WTC11 (cell line): ENCODE measurements at regions not wholly inside any gene's neighbourhood (a gene's known extent, or its start where the extent isn't known, plus 50 kb on each side); places are given as distances from the start of the nearest gene placed in this dataset.

Experiments
- ATAC-seq: fragments of 200-7000 bp; cut with Tn5 transposase; 2 replicates; pipeline ENCODE4 v1.10.0; 2021; ENCODE audit warnings: mild to moderate bottlenecking, moderate library complexity
- CTCF ChIA-PET: fragments of 300-600 bp; sonication (Branson Sonifier 250); formaldehyde crosslinking; loops from one replicate; lab custom pipeline; 2021; ENCODE audit warnings: antibody characterized with exemption; lab: Charles Lee
- POLR2A ChIA-PET: fragments of 350-600 bp; sonication (Branson Sonifier 250); formaldehyde crosslinking; loops from one replicate; lab custom pipeline; 2021; ENCODE audit warnings: antibody characterized with exemption; lab: Charles Lee
- DNase-seq: peaks from one replicate; pipeline ENCODE4 v3.0.0; 2021; ENCODE audit warnings: low spot score
- H3K27ac Mint-ChIP-seq: 2 replicates; pipeline ENCODE4 v1.8.0; 2021; ENCODE audit warnings: mixed read lengths
- H3K27me3 Mint-ChIP-seq: 2 replicates; pipeline ENCODE4 v1.8.0; 2021; ENCODE audit warnings: low read depth, mild to moderate bottlenecking, moderate library complexity, mixed read lengths
- H3K36me3 Mint-ChIP-seq: 2 replicates; pipeline ENCODE4 v1.8.0; 2021; ENCODE audit warnings: mixed read lengths
- H3K4me1 Mint-ChIP-seq: 2 replicates; pipeline ENCODE4 v1.8.0; 2022; ENCODE audit warnings: mixed read lengths
- H3K4me3 Mint-ChIP-seq: 2 replicates; pipeline ENCODE4 v1.8.0; 2021; ENCODE audit warnings: mild to moderate bottlenecking, moderate library complexity, mixed read lengths
- H3K9me3 Mint-ChIP-seq: 2 replicates; pipeline ENCODE4 v1.8.0; 2021; ENCODE audit warnings: mixed read lengths
- CREM ChIP-seq: sonication (generic); formaldehyde crosslinking; IDR thresholded peaks from 2 replicates; pipeline ENCODE4 v1.8.1; 2022; ENCODE audit warnings: mild to moderate bottlenecking, missing genetic modification reagents, moderate library complexity
- ELF4 ChIP-seq: sonication (generic); formaldehyde crosslinking; IDR thresholded peaks from 2 replicates; pipeline ENCODE4 v1.8.1; 2022; ENCODE audit warnings: low read depth, mild to moderate bottlenecking, moderate library complexity, missing genetic modification reagents
- FOXP1 ChIP-seq: sonication (generic); formaldehyde crosslinking; IDR thresholded peaks from 2 replicates; pipeline ENCODE4 v1.8.0; 2022; ENCODE audit warnings: missing genetic modification reagents, mild to moderate bottlenecking, moderate library complexity, borderline replicate concordance
- HMGA2 ChIP-seq: fragments of 250-450 bp; sonication (Bioruptor Pico); IDR thresholded peaks from 2 replicates; pipeline ENCODE4 v1.4.0; 2021; ENCODE audit warnings: mild to moderate bottlenecking, moderate library complexity
- JUN ChIP-seq: sonication (generic); formaldehyde crosslinking; IDR thresholded peaks from 2 replicates; pipeline ENCODE4 v1.8.0; 2023; ENCODE audit warnings: mild to moderate bottlenecking, missing genetic modification reagents
- MYBL2 ChIP-seq: sonication (generic); formaldehyde crosslinking; IDR thresholded peaks from 2 replicates; pipeline ENCODE4 v1.8.1; 2023; ENCODE audit warnings: mild to moderate bottlenecking, moderate library complexity, missing genetic modification reagents
- NFATC4 ChIP-seq: fragments of 250-450 bp; sonication (Bioruptor Pico); IDR thresholded peaks from 2 replicates; pipeline ENCODE4 v1.9.0; 2021; ENCODE audit warnings: mild to moderate bottlenecking
- NR1H2 ChIP-seq: sonication (generic); formaldehyde crosslinking; IDR thresholded peaks from 2 replicates; pipeline ENCODE4 v1.9.0; 2021; ENCODE audit warnings: mild to moderate bottlenecking, moderate library complexity, missing genetic modification reagents
- PRRX2 ChIP-seq: fragments of 250-450 bp; sonication (Bioruptor Pico); IDR thresholded peaks from 2 replicates; pipeline ENCODE4 v1.8.0; 2021; ENCODE audit warnings: mild to moderate bottlenecking
- RELA ChIP-seq: sonication (generic); formaldehyde crosslinking; IDR thresholded peaks from 2 replicates; pipeline ENCODE4 v1.8.1; 2022; ENCODE audit warnings: missing genetic modification reagents, mild to moderate bottlenecking, borderline replicate concordance
- RORB ChIP-seq: fragments of 250-450 bp; sonication (Bioruptor Pico); IDR thresholded peaks from 2 replicates; pipeline ENCODE4 v1.9.0; 2021; ENCODE audit warnings: mild to moderate bottlenecking
- SMAD3 ChIP-seq: sonication (generic); formaldehyde crosslinking; IDR thresholded peaks from 2 replicates; pipeline ENCODE4 v1.8.0; 2022; ENCODE audit warnings: missing genetic modification reagents, mild to moderate bottlenecking, borderline replicate concordance
- SP1 ChIP-seq: sonication (generic); formaldehyde crosslinking; conservative IDR thresholded peaks from 2 replicates; pipeline ENCODE4 v1.8.1; 2022; ENCODE audit warnings: missing genetic modification reagents
- ZBTB21 ChIP-seq: sonication (generic); formaldehyde crosslinking; IDR thresholded peaks from 2 replicates; pipeline ENCODE4 v1.8.1; 2023; ENCODE audit warnings: mild to moderate bottlenecking, missing genetic modification reagents, borderline replicate concordance
- ZNF396 ChIP-seq: fragments of 250-450 bp; sonication (Bioruptor Pico); IDR thresholded peaks from 2 replicates; pipeline ENCODE4 v1.8.0; 2021; ENCODE audit warnings: mild to moderate bottlenecking, moderate library complexity, borderline replicate concordance
- TF ChIP-seq, protein P1 (sequence below): sonication (generic); formaldehyde crosslinking; IDR thresholded peaks from 2 replicates; pipeline ENCODE4 v1.8.1; 2022; ENCODE audit warnings: missing genetic modification reagents, borderline replicate concordance
- TF ChIP-seq, protein P2 (sequence below): sonication (generic); formaldehyde crosslinking; IDR thresholded peaks from 2 replicates; pipeline ENCODE4 v1.8.0; 2022; ENCODE audit warnings: mild to moderate bottlenecking, missing genetic modification reagents
- TF ChIP-seq, protein P3 (sequence below): sonication (generic); formaldehyde crosslinking; IDR thresholded peaks from 2 replicates; pipeline ENCODE4 v1.8.1; 2022; ENCODE audit warnings: low read depth, missing genetic modification reagents, borderline replicate concordance
- TF ChIP-seq, protein P4 (sequence below): sonication (generic); formaldehyde crosslinking; conservative IDR thresholded peaks from 2 replicates; pipeline ENCODE4 v1.8.1; 2023; ENCODE audit warnings: mild to moderate bottlenecking, low read depth, missing genetic modification reagents, moderate library complexity
- TF ChIP-seq, protein P5 (sequence below): sonication (generic); formaldehyde crosslinking; IDR thresholded peaks from 2 replicates; pipeline ENCODE4 v1.8.1; 2023; ENCODE audit warnings: mild to moderate bottlenecking, missing genetic modification reagents

DNA sequence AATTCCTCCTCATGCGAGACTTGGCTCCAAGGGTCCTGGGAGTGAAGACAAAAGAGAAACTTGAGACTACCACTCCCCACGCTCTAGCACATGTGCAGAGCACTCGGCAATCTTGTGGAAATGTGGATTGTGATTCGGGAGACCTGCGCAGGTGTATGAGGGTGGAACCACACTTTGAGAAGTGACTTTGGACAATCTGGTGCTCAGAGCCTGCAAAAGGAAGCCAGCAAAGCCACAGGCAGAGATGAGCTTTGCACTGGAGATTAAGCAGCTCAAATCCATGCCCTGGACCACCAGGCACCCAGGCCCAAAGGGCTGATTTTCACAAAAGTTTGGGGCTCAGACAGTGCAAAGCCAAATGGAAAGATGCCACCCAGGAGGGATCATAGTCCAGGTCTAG, 162.5 kb upstream of the TSHZ3 start (continued):
- no peak for TF ChIP-seq NFATC4 (CRISPR knock-in tag)
- no peak for TF ChIP-seq MYBL2
- TF ChIP-seq, protein P1, sequence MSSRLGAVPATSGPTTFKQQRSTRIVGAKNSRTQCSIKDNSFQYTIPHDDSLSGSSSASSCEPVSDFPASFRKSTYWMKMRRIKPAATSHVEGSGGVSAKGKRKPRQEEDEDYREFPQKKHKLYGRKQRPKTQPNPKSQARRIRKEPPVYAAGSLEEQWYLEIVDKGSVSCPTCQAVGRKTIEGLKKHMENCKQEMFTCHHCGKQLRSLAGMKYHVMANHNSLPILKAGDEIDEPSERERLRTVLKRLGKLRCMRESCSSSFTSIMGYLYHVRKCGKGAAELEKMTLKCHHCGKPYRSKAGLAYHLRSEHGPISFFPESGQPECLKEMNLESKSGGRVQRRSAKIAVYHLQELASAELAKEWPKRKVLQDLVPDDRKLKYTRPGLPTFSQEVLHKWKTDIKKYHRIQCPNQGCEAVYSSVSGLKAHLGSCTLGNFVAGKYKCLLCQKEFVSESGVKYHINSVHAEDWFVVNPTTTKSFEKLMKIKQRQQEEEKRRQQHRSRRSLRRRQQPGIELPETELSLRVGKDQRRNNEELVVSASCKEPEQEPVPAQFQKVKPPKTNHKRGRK (CRISPR knock-in tag): no peak
- TF ChIP-seq JUN (CRISPR knock-in tag): no peak
- no peak for TF ChIP-seq CREM

DNA sequence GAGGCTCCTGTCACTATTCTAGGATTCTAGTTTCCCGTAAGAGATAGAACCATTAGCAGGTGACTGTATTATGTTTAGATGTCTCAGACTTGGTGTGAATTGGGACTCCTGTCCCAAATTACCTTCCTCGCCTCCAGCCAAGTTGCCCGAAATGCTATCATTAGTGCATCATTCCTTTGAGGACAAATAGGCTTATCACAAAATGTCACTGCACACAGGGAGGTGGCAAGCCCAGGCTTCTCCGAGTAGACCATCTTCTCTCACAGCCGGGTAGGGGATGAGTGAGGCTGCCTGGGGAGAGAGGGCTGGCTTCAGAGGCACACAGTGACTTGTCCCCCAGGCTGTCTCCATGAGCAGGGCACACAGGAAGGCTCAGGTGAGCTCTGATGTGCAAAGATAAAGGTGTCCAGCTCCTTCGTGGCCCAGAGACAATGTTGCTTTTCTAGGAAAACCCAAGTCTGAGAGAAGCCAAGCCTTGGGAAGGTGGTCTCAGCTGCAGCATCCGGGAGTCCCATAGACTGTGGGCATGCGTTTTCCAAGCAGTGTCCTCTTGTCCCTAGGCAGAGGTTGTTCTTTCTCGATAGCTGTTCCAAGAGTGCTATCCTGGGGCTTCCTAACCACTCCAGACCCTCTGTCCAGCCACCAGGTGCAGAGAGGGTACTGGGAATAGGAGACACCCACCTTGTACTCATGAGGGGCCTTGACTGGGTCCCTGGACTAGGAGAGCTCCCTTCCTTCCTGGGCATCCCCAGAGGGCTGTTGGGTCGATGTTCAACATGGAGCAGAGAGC, 163.1 kb upstream of the TSHZ3 start:
- ATAC-seq (no peak), DNase-seq (no peak)
- ChIA-PET CTCF (interaction anchor here (0.9 kb wide), 1 partner anchor 101 kb away, joined by 3 read pairs; no protein-coding TSS in a partner anchor), POLR2A (no interaction called here)
- no peaks in the 10 kb centered on the region for H3K36me3 Mint-ChIP-seq
- TF ChIP-seq SP1 (CRISPR knock-in tag) (no peak), ELF4 (CRISPR knock-in tag) (no peak), SMAD3 (CRISPR knock-in tag) (no peak), NFATC4 (CRISPR knock-in tag) (no peak), RELA (CRISPR knock-in tag) (no peak), FOXP1 (no peak)
- TF ChIP-seq, protein P2, sequence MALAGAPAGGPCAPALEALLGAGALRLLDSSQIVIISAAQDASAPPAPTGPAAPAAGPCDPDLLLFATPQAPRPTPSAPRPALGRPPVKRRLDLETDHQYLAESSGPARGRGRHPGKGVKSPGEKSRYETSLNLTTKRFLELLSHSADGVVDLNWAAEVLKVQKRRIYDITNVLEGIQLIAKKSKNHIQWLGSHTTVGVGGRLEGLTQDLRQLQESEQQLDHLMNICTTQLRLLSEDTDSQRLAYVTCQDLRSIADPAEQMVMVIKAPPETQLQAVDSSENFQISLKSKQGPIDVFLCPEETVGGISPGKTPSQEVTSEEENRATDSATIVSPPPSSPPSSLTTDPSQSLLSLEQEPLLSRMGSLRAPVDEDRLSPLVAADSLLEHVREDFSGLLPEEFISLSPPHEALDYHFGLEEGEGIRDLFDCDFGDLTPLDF: no peak
- H3K4me3 Mint-ChIP-seq: no peak overlapping the region
- no peaks in the 10 kb centered on the region for H3K27me3 Mint-ChIP-seq
- peaks cover 32% of the 10 kb centered on the region for H3K4me1 Mint-ChIP-seq
- no peak overlapping the region for H3K27ac Mint-ChIP-seq
- H3K9me3 Mint-ChIP-seq: peaks cover 3% of the 10 kb centered on the region

DNA sequence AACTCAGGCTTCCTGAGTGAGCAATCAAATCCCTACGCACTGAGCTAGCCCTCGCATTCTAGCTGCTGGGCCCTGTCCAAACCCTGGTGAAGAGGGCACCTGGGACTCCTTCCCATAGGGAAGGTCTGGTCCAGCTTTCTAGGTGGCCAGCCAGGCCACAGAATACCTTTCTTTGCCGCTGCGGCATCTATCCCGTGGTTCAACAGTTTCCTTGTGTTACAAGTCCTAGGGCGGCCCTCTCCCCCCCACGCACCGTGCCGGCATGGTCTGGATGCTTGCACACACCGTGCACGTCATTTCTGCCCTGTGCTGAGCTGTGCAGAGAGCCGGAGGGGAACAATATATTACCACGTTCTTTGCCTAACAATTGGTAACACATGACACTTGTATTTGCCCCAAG, 164.6 kb upstream of the TSHZ3 start:
- Mint-ChIP-seq H3K36me3 (no peaks in the 10 kb centered on the region), H3K4me3 (no peak overlapping the region), H3K4me1 (peaks cover 23% of the 10 kb centered on the region), H3K9me3 (peaks cover 3% of the 10 kb centered on the region), H3K27ac (no peak overlapping the region), H3K27me3 (no peaks in the 10 kb centered on the region; the same call in 1 of the 2 replicates)
- TF ChIP-seq NR1H2 (CRISPR knock-in tag): no peak
- POLR2A ChIA-PET: no interaction called here
- no peak for DNase-seq
- ATAC-seq: no peak
- CTCF ChIA-PET: no interaction called here

DNA sequence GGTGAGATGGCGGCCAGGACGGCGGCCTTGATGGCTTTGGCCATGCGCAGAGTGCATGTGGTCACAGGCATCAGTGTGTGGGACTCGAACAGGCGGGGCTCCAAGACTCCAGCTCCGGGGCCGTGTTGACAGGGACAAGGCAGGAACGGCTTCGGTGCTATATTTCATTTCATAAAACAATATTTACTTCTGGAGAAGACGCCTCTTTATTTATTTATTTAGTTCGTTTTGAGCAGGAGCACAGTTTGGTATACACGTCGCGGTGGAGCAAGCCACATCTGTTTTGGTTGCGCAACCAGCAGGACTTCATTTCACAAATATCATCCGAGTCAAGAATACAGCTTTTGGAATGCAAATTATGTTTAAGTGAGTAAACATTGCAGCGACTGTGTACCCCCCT, 166.7 kb upstream of the TSHZ3 start:
- TF ChIP-seq, protein P3, sequence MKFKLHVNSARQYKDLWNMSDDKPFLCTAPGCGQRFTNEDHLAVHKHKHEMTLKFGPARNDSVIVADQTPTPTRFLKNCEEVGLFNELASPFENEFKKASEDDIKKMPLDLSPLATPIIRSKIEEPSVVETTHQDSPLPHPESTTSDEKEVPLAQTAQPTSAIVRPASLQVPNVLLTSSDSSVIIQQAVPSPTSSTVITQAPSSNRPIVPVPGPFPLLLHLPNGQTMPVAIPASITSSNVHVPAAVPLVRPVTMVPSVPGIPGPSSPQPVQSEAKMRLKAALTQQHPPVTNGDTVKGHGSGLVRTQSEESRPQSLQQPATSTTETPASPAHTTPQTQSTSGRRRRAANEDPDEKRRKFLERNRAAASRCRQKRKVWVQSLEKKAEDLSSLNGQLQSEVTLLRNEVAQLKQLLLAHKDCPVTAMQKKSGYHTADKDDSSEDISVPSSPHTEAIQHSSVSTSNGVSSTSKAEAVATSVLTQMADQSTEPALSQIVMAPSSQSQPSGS (CRISPR knock-in tag): no peak
- TF ChIP-seq ZNF396 (CRISPR knock-in tag) (no peak), PRRX2 (no peak), HMGA2 (CRISPR knock-in tag) (no peak), CREM (no peak), RORB (CRISPR knock-in tag) (no peak), ZBTB21 (no peak), MYBL2 (no peak)
- TF ChIP-seq, protein P4, sequence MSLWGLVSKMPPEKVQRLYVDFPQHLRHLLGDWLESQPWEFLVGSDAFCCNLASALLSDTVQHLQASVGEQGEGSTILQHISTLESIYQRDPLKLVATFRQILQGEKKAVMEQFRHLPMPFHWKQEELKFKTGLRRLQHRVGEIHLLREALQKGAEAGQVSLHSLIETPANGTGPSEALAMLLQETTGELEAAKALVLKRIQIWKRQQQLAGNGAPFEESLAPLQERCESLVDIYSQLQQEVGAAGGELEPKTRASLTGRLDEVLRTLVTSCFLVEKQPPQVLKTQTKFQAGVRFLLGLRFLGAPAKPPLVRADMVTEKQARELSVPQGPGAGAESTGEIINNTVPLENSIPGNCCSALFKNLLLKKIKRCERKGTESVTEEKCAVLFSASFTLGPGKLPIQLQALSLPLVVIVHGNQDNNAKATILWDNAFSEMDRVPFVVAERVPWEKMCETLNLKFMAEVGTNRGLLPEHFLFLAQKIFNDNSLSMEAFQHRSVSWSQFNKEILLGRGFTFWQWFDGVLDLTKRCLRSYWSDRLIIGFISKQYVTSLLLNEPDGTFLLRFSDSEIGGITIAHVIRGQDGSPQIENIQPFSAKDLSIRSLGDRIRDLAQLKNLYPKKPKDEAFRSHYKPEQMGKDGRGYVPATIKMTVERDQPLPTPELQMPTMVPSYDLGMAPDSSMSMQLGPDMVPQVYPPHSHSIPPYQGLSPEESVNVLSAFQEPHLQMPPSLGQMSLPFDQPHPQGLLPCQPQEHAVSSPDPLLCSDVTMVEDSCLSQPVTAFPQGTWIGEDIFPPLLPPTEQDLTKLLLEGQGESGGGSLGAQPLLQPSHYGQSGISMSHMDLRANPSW (CRISPR knock-in tag): no peak
- TF ChIP-seq, protein P5, sequence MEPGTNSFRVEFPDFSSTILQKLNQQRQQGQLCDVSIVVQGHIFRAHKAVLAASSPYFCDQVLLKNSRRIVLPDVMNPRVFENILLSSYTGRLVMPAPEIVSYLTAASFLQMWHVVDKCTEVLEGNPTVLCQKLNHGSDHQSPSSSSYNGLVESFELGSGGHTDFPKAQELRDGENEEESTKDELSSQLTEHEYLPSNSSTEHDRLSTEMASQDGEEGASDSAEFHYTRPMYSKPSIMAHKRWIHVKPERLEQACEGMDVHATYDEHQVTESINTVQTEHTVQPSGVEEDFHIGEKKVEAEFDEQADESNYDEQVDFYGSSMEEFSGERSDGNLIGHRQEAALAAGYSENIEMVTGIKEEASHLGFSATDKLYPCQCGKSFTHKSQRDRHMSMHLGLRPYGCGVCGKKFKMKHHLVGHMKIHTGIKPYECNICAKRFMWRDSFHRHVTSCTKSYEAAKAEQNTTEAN (CRISPR knock-in tag): no peak
- Mint-ChIP-seq H3K9me3 (peaks cover 11% of the 10 kb centered on the region), H3K36me3 (peaks cover 3% of the 10 kb centered on the region; the same call in 1 of the 2 replicates), H3K4me1 (peaks cover 23% of the 10 kb centered on the region), H3K4me3 (no peak overlapping the region), H3K27me3 (no peaks in the 10 kb centered on the region; the same call in 1 of the 2 replicates), H3K27ac (no peak overlapping the region)
- ChIA-PET POLR2A (interaction anchor here (0.5 kb wide), 1 partner anchor 22 kb away, joined by 3 read pairs; no protein-coding TSS in a partner anchor), CTCF (interaction anchor here (0.8 kb wide), 1 partner anchor 112 kb away, joined by 3 read pairs; no protein-coding TSS in a partner anchor)
- DNase-seq (no peak), ATAC-seq (no peak)
